Tibial nerve (tissue), 4 donors: ENCODE measurements at regions not wholly inside any gene's neighbourhood (a gene's known extent, or its start where the extent isn't known, plus 50 kb on each side); places are given as distances from the start of the nearest gene placed in this dataset.

Experiments used
- EP300 ChIP-seq, 2 donors: sonication (generic); formaldehyde crosslinking; IDR thresholded peaks; one replicate each; pipeline ENCODE4 v1.6.1; 2017; ENCODE audit warnings: antibody characterized with exemption in 2 of 2, mild to moderate bottlenecking in 1 of 2
- POLR2A ChIP-seq, 2 donors: fragments of 450-650 bp; IDR thresholded peaks; one replicate each; pipeline ENCODE4 v1.6.1; 2017; ENCODE audit warnings: antibody characterized with exemption in 2 of 2, mild to moderate bottlenecking in 2 of 2, moderate library complexity in 2 of 2
- TF ChIP-seq, protein P1 (sequence below), 5 experiments: fragments of 200-600 bp in 3 of 5; fragments of 450-650 bp in 2 of 5; sonication (generic) in 3 of 5; IDR thresholded peaks; one replicate each; pipeline ENCODE4 v1.5.1; 2016 to 2019; ENCODE audit warnings: antibody characterized with exemption in 5 of 5, mild to moderate bottlenecking in 3 of 5, moderate library complexity in 2 of 5

DNA sequence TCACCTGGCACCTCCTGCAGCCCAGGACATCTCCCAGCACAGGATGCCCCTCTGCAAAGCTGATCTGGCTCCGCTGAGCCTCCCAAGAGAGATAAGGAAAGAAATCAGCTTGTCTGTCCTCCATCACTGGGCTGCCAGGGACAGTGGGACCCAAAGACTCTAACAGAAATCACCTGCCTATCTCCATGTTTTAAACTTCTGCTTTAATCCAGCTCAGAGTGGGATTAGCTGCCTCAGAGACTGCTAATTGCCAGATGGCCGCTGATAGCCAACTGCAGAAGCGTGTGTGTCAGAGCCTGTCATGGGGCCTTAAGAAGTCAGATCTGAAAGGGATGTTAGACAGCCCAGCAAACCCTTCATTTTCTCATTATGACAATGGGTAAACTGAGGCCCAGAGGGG, 389.4 kb upstream of the KLHL29 start:
- TF ChIP-seq, protein P1, sequence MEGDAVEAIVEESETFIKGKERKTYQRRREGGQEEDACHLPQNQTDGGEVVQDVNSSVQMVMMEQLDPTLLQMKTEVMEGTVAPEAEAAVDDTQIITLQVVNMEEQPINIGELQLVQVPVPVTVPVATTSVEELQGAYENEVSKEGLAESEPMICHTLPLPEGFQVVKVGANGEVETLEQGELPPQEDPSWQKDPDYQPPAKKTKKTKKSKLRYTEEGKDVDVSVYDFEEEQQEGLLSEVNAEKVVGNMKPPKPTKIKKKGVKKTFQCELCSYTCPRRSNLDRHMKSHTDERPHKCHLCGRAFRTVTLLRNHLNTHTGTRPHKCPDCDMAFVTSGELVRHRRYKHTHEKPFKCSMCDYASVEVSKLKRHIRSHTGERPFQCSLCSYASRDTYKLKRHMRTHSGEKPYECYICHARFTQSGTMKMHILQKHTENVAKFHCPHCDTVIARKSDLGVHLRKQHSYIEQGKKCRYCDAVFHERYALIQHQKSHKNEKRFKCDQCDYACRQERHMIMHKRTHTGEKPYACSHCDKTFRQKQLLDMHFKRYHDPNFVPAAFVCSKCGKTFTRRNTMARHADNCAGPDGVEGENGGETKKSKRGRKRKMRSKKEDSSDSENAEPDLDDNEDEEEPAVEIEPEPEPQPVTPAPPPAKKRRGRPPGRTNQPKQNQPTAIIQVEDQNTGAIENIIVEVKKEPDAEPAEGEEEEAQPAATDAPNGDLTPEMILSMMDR (IDR thresholded peaks at IDR 0.05): no peak
- TF ChIP-seq POLR2A (IDR thresholded peaks at IDR 0.05) (no peak), EP300 (IDR thresholded peaks at IDR 0.05) (no peak)
